Activated CD4-positive, alpha-beta memory T cell treated with anti-CD3 and anti-CD28 coated beads, Interleukin-2, amount 10 ng/mL, durations not matched to agents 7 days and 5 days (primary cell): ENCODE measurements at regions not wholly inside any gene's neighbourhood (a gene's known extent, or its start where the extent isn't known, plus 50 kb on each side); places are given as distances from the start of the nearest gene placed in this dataset.
"Not testable (repeated sequence)": the region's sequence is repeated elsewhere in the genome, so short reads cannot be mapped to it uniquely, and the experiment has no call there.

Source experiments
- CTCF ChIA-PET: fragments of 350-600 bp; sonication (Branson Sonifier 250); formaldehyde crosslinking; loops from one replicate; lab custom pipeline; 2021; ENCODE audit warnings: antibody characterized with exemption, inconsistent platforms; lab: Charles Lee
- POLR2A ChIA-PET: fragments of 350-600 bp; sonication (Branson Sonifier 250); formaldehyde crosslinking; loops from one replicate; lab custom pipeline; 2021; ENCODE audit warnings: antibody characterized with exemption; lab: Charles Lee
- DNase-seq: peaks from one replicate; pipeline ENCODE4 v3.0.0-alpha.2; 2020
- H3K27ac Mint-ChIP-seq: one replicate; pipeline ENCODE4 v1.8.0; 2021; ENCODE audit warnings: mild to moderate bottlenecking, mixed read lengths
- H3K27me3 Mint-ChIP-seq: one replicate; pipeline ENCODE4 v1.8.0; 2021; ENCODE audit warnings: mixed read lengths
- H3K36me3 Mint-ChIP-seq: one replicate; pipeline ENCODE4 v1.8.0; 2021; ENCODE audit warnings: low read depth, mixed read lengths
- H3K4me1 Mint-ChIP-seq: one replicate; pipeline ENCODE4 v1.8.0; 2021; ENCODE audit warnings: mixed read lengths
- H3K4me3 Mint-ChIP-seq: one replicate; pipeline ENCODE4 v1.8.0; 2021; ENCODE audit warnings: mild to moderate bottlenecking, mixed read lengths
- H3K9me3 Mint-ChIP-seq: one replicate; pipeline ENCODE4 v1.8.0; 2021; ENCODE audit warnings: mixed read lengths

- Mint-ChIP-seq H3K4me3 (no peak overlapping the region), H3K4me1 (no peaks in the 10 kb centered on the region), H3K27ac (no peak overlapping the region), H3K27me3 (no peaks in the 10 kb centered on the region), H3K9me3 (no peaks in the 10 kb centered on the region), H3K36me3 (no peaks in the 10 kb centered on the region)
- no peak for DNase-seq
- CTCF ChIA-PET, result no interaction called here
- POLR2A ChIA-PET, result no interaction called here
Observed at GRCh38 chrX:112457788-112458187, 221.9 kb downstream of the LHFPL1 start.

DNA sequence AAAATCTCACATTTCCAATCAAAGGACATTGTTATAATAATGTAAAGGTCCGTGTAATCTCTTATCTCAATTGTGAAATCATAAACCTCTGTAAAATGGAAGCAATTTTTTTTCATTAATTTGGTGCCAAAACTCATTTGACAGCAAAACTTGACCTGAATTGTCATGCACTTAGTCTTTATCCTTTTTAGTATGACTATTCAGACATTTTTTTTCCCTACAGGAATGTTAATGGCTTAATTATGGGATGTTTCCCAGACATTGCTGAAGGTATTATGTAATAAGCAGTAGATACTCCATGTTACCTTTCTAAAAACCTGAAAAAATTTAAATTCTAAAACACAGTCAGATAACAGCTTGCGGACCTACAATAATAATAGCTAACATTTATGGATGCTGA, 228.9 kb downstream of the LHFPL1 start:
- Mint-ChIP-seq H3K27me3 (no peaks in the 10 kb centered on the region), H3K9me3 (no peaks in the 10 kb centered on the region), H3K36me3 (no peaks in the 10 kb centered on the region), H3K4me1 (no peaks in the 10 kb centered on the region), H3K27ac (no peak overlapping the region), H3K4me3 (no peak overlapping the region)
- CTCF ChIA-PET, result no interaction called here
- POLR2A ChIA-PET, result no interaction called here
- DNase-seq, result no peak

- H3K27ac Mint-ChIP-seq, result no peak overlapping the region
- POLR2A ChIA-PET, result no interaction called here
- CTCF ChIA-PET, result no interaction called here
- no peaks in the 10 kb centered on the region for H3K27me3 Mint-ChIP-seq
- H3K9me3 Mint-ChIP-seq, result no peaks in the 10 kb centered on the region
- no peak overlapping the region for H3K4me3 Mint-ChIP-seq
- DNase-seq, result no peak
- no peaks in the 10 kb centered on the region for H3K4me1 Mint-ChIP-seq
- no peaks in the 10 kb centered on the region for H3K36me3 Mint-ChIP-seq
Observed at GRCh38 chrX:112440277-112440676, 239.5 kb downstream of the LHFPL1 start.

GRCh38 chrX:112424166-112424565, 255.6 kb downstream of the LHFPL1 start:
- Mint-ChIP-seq H3K27me3 (no peaks in the 10 kb centered on the region), H3K36me3 (no peaks in the 10 kb centered on the region), H3K4me1 (no peaks in the 10 kb centered on the region), H3K9me3 (no peaks in the 10 kb centered on the region), H3K27ac (no peak overlapping the region), H3K4me3 (no peak overlapping the region)
- ChIA-PET POLR2A (no interaction called here), CTCF (no interaction called here)
- no peak for DNase-seq

DNA sequence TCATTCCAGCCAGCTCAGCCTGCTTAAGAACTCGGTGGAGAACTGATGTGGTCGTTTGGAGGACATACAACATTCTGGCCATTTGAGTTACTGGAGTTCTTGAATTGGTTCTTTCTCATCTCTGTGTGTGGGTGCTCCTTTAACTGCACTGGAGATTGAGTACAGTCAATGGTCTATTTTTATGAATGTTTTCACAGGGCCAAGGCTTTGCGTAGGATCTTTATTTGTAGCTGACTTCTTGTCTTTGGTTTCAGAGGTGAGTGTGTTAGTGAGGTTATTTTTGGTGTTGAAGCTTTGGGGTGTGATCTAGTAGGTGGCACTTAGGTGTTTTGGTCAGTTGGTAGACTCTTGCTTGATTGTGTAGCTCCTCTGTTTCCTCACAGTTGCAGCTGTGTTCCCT, 288.4 kb downstream of the LHFPL1 start:
- H3K27ac Mint-ChIP-seq, result no peak overlapping the region
- no peak for DNase-seq
- H3K4me1 Mint-ChIP-seq, result no peaks in the 10 kb centered on the region
- H3K36me3 Mint-ChIP-seq, result no peaks in the 10 kb centered on the region
- H3K4me3 Mint-ChIP-seq, result no peak overlapping the region
- H3K9me3 Mint-ChIP-seq, result no peaks in the 10 kb centered on the region
- POLR2A ChIA-PET, result no interaction called here
- CTCF ChIA-PET, result no interaction called here
- no peaks in the 10 kb centered on the region for H3K27me3 Mint-ChIP-seq

- CTCF ChIA-PET, result not testable (repeated sequence)
Observed at GRCh38 chrX:112381649-112382298, 298.0 kb downstream of the LHFPL1 start.

DNA sequence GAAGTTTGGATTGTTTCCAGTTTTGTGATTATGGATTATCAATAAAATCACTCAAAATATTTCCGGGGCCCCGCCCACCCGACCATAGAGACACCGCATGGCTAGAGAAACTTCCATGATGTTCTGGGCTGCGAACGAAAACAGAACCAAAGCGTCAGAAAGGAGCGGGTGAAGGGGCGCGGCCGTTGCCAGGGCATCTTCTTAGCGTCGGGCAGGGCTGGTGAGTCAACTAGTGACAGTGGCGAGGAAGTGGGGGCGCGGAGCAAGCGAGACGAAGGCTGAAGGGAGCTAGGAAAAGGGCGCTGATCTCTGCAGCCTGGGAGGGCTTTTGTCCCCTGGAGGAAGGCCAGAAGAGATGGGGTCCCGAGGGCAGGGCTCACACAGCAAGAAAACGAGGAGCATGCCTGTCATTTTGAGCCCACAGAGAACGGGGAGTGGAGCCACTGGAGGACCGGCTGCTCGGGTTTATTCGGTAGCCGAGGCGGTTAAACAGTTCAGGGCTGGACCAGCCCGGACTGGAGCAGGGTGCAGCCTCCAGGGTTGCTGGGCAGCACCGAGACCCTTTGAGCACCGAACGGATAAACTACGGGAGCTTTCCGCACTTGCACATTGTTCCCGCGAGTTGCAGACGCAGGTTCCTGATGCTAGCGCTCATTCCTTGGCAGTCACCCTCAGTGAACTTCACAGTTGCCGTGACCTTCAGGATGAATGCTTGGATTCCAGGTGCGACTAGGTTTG, 298.1 kb upstream of the TRPC5 start:
- Mint-ChIP-seq H3K9me3 (no peaks in the 10 kb centered on the region), H3K36me3 (no peaks in the 10 kb centered on the region), H3K4me3 (no peak overlapping the region), H3K27me3 (no peaks in the 10 kb centered on the region), H3K4me1 (no peaks in the 10 kb centered on the region), H3K27ac (no peak overlapping the region)
- ChIA-PET CTCF (no interaction called here), POLR2A (no interaction called here)
- no peak for DNase-seq

More at GRCh38 chrX:112381649-112382298, 298.0 kb downstream of the LHFPL1 start:
- H3K4me1 Mint-ChIP-seq, H3K4me3 Mint-ChIP-seq, POLR2A ChIA-PET, H3K27me3 Mint-ChIP-seq, H3K27ac Mint-ChIP-seq, DNase-seq, H3K9me3 Mint-ChIP-seq, H3K36me3 Mint-ChIP-seq: not testable (repeated sequence)

DNA sequence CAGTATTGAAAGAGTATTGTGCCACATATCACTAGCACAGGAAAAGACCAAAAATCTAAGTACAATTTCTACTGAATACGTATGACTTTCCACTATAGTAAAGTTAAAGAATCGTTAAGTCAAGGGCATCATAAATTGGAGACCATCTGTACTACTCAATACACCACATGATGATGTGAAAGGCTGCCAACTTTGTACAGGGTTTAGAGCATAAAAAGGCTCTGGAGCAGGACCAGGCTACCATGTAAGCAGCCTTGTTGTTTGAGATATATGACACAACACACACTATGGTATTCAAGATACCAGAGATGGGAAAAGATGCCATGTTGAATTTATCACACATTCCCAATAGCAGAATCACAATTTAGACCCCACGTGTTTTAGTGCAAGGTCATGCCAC, 294.9 kb upstream of the TRPC5 start:
- H3K36me3 Mint-ChIP-seq, result no peaks in the 10 kb centered on the region
- no peaks in the 10 kb centered on the region for H3K4me1 Mint-ChIP-seq
- H3K9me3 Mint-ChIP-seq, result no peaks in the 10 kb centered on the region
- no peaks in the 10 kb centered on the region for H3K27me3 Mint-ChIP-seq
- no peak overlapping the region for H3K4me3 Mint-ChIP-seq
- POLR2A ChIA-PET, result no interaction called here
- no peak for DNase-seq
- H3K27ac Mint-ChIP-seq, result no peak overlapping the region
- CTCF ChIA-PET, result no interaction called here

DNA sequence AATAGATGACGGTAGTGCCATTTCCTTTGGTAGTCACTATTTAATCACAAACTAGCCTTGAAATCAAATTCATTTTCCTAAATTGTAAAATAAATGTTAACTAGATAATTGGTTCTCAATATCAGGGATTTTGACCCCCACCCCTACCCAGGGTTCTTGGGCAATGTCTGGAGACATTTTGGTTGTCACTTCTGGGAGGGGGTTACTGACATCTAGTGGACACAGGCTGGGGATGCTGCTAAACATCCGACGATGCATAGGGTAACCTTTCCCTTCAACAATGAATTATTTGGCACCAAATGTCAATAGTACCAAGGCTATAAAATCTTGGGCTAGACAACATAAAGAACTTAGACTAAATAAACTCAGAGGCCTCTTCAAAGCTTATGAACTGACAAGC, 285.8 kb upstream of the TRPC5 start:
- Mint-ChIP-seq H3K9me3 (no peaks in the 10 kb centered on the region), H3K27ac (no peak overlapping the region), H3K36me3 (no peaks in the 10 kb centered on the region), H3K27me3 (no peaks in the 10 kb centered on the region), H3K4me3 (no peak overlapping the region), H3K4me1 (no peaks in the 10 kb centered on the region)
- ChIA-PET CTCF (no interaction called here), POLR2A (no interaction called here)
- DNase-seq, result no peak

DNA sequence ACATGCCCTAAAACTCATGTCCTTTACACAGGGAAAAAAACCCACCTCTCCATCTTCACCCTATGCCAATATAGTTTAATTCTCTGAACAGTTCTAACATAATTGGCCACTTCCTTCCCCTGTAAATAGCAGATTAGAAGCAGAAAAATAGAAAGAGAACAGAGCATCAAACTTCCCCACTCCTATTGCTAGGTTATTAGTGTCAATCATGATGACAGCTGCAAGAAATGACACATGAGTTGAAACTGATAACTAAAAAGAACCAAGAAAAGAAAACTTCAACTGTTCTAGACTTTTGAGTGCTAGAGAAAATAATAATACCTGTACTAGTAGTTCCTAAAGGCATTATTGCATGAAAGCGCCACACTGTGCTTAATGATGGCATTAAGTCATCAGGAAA, 284.5 kb upstream of the TRPC5 start:
- no peaks in the 10 kb centered on the region for H3K27me3 Mint-ChIP-seq
- H3K36me3 Mint-ChIP-seq, result no peaks in the 10 kb centered on the region
- no peaks in the 10 kb centered on the region for H3K9me3 Mint-ChIP-seq
- DNase-seq, result no peak
- no peak overlapping the region for H3K27ac Mint-ChIP-seq
- CTCF ChIA-PET, result no interaction called here
- H3K4me3 Mint-ChIP-seq, result no peak overlapping the region
- H3K4me1 Mint-ChIP-seq, result no peaks in the 10 kb centered on the region
- POLR2A ChIA-PET, result no interaction called here

GRCh38 chrX:112359906-112360305, 277.3 kb upstream of the TRPC5 start:
- no peak for DNase-seq
- no peak overlapping the region for H3K4me3 Mint-ChIP-seq
- H3K4me1 Mint-ChIP-seq, result no peaks in the 10 kb centered on the region
- no peaks in the 10 kb centered on the region for H3K27me3 Mint-ChIP-seq
- no peaks in the 10 kb centered on the region for H3K36me3 Mint-ChIP-seq
- H3K27ac Mint-ChIP-seq, result no peak overlapping the region
- H3K9me3 Mint-ChIP-seq, result no peaks in the 10 kb centered on the region
- ChIA-PET CTCF (no interaction called here), POLR2A (no interaction called here)

GRCh38 chrX:112355931-112356330, 273.4 kb upstream of the TRPC5 start:
- Mint-ChIP-seq H3K27me3 (no peaks in the 10 kb centered on the region), H3K4me3 (no peak overlapping the region), H3K27ac (no peak overlapping the region), H3K9me3 (no peaks in the 10 kb centered on the region), H3K4me1 (no peaks in the 10 kb centered on the region), H3K36me3 (no peaks in the 10 kb centered on the region)
- CTCF ChIA-PET, result no interaction called here
- POLR2A ChIA-PET, result no interaction called here
- no peak for DNase-seq

- Mint-ChIP-seq H3K36me3 (no peaks in the 10 kb centered on the region), H3K27me3 (no peaks in the 10 kb centered on the region), H3K27ac (no peak overlapping the region), H3K9me3 (peaks cover 3% of the 10 kb centered on the region), H3K4me3 (no peak overlapping the region), H3K4me1 (no peaks in the 10 kb centered on the region)
- ChIA-PET POLR2A (no interaction called here), CTCF (no interaction called here)
- no peak for DNase-seq
Observed at GRCh38 chrX:112341598-112341997, 259.0 kb upstream of the TRPC5 start.

DNA sequence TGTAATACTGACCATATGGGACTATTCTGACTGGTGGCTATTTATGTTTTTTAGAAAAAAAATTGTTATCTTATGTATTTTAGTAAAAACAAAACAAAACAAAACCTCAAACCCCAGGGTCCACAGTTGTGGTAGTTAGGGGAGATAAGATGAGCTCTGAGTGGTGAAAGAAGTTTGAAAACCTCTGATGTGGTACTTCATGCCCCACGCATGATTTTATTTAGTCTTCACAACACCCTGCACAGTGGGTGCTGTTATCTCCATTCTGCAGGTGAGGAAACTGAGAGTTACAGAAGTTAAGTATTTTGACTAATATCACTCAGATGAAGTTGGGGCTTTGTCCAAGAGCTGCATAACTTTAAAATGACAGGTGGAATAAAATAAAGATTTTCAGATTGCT, 230.6 kb upstream of the TRPC5 start:
- H3K4me1 Mint-ChIP-seq, result no peaks in the 10 kb centered on the region
- POLR2A ChIA-PET, result no interaction called here
- H3K27me3 Mint-ChIP-seq, result no peaks in the 10 kb centered on the region
- no peaks in the 10 kb centered on the region for H3K36me3 Mint-ChIP-seq
- no peak overlapping the region for H3K27ac Mint-ChIP-seq
- no peaks in the 10 kb centered on the region for H3K9me3 Mint-ChIP-seq
- CTCF ChIA-PET, result no interaction called here
- no peak overlapping the region for H3K4me3 Mint-ChIP-seq
- DNase-seq, result no peak
